Occipital lobe (tissue), 1 donor: ENCODE measurements at regions not wholly inside any gene's neighbourhood (a gene's known extent, or its start where the extent isn't known, plus 50 kb on each side); places are given as distances from the start of the nearest gene placed in this dataset.

Experiments
- DNase-seq: peaks from one replicate; lab custom pipeline; 2025; lab: John Stamatoyannopoulos, UW

DNA sequence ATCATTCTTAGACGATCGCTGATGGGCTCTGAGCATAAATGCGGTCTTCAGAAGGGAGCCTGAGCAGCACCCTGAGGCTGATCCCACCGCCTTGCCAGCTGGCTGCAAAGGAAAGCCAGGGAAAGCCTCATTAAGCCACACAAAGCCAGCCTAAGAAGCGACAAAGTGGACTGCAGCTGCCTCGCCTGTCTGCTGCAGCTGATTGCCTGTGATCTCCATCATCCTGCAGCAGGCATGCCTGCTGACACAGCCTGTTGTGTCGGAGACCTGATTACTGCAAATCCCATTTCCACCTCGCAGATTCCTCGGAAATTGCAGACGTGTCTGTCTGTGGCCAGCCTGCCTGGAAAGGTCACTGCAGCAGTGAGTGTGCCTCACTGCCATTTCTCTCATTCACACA is 1087.0 kb upstream of the AUTS2 start:
- DNase-seq = no peak

DNA sequence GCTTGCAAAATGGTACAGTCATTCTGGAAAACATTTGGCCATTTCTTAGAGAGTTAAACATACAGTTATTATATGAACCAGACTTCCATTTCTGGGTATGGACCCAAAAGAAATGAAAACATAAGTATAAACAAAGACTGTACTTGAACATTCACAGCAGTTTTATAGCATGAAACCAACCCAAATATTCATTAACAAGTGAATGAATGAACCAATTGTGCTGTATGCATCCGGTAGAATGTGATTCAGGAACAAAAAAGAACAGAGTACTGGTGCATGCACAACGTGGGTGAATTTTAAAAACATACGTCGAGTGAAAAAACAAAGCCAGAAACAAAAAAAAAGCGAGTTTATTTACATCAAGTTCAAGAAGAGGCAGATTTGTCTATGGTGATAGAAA is 1085.8 kb upstream of the AUTS2 start:
- no peak for DNase-seq

DNA sequence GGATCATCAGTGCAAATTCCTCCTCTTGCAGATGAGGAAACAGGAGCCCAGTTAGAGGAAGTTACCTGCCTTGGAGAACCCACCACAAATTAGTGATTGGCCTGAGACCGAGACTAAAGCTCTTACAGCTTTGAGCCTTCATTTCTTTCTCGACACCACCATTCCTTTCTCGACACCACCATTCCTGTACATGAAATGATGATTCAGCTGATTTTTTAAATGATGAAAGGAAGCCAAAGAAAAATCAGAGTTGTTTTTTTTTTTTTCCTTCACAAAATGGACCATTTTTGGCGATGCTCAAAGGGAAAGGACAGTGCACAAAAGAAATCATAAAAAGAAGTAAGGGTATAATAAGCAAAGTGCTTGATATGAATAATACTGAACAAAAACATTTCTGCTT is 1080.2 kb upstream of the AUTS2 start:
- no peak for DNase-seq

DNA sequence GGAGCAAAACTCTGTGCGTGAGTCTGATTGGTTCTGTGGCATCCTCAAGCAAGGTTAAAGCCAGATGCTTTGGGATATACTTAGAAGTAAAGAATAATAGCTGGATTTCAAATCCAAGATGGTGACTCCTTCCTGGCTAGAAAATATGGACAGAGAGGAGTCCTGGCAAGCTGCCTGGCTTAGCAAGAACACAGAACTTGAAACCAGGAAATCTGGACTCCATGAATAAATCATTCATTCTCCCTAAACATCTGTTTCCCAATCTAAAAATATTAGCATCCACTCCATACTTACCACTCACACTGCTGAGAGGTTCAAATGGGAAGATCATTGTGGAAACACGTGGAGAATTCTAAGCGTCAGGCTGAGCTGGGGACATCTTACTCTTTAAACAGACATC is 1074.1 kb upstream of the AUTS2 start:
- DNase-seq = no peak

DNA sequence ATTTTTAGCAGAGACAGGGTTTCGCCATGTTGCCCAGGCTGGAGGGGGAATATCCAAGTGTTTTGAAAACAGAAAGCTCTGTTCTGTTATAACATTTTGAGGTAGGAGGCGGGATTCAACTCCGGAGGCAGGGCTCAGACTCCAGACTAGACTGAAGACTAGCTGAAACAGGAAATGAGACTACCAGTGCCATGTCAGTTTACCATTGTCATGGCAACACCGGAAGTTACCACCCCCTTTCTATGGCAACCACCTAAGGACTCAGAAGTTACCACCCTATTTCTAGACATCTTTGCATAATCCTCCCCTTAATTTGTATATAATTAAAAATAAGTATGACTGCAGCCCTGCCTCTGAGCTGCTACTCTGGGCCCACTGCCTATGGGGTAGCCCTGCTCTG is 1069.1 kb upstream of the AUTS2 start:
- DNase-seq = no peak

DNA sequence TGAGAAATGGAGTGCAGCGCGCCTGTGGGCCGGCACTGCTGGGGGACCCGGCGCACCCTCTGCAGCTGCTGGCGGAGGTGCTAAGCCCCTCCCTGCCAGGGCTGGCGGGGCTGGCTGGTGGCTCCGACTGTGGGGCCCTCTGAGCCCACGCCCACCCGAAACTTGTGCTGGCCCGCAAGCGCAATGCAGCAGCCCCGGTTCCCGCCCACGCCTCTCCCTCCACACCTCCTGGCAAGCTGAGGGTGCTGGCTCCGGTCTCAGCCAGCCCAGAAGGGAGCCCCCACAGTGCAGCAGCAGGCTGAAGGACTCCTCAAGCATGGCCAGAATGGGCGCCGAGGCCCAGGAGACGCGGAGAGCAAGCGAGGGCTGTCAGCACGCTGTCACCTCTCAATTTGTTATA is 1063.0 kb upstream of the AUTS2 start:
- DNase-seq = no peak

DNA sequence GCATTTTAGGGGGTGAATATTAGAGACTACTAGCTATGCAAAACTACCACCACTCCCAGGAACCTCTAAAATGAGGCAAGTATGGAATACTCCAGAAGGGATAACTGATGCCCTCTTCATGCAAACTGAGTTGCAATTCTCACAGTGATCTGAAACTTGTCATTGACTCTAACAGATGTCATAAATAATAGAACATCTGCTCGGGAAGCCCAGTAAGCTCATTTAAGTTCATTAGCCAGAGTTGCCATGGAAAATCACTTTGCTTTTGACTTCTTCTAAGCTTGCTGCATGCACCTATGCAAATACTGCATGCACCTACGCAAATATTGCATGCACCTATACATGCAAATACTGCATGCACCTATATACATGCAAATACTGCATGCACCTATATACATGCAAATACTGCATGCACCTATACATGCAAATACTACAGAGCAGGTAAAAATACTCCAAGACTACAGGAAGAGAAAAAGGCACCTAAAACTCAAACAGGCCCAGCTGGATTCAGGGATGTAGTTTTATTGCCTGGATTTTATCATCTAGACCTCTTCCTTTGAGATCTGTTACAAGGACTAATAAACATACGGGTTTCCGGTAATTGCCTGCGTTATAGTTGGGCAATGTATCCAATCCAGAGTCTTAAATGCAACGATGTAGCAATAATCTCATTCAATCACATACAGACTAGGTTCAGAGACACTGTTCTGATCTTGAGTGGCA is 1061.1 kb upstream of the AUTS2 start:
- no peak for DNase-seq

DNA sequence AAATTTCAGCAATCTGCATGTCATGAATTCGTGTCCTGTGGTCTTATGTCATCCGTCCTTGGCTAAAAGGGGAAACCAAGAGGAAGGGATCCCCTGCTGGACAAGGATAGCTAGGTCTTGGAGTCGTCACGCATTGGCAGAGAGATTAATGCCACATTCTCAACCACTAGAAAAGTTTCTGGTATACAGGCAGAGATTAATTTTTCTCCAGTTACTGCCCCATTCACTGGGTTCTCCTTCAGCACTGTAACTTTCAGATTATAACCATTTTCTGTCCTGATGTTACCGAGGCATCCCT is 1060.6 kb upstream of the AUTS2 start:
- DNase-seq = no peak

DNA sequence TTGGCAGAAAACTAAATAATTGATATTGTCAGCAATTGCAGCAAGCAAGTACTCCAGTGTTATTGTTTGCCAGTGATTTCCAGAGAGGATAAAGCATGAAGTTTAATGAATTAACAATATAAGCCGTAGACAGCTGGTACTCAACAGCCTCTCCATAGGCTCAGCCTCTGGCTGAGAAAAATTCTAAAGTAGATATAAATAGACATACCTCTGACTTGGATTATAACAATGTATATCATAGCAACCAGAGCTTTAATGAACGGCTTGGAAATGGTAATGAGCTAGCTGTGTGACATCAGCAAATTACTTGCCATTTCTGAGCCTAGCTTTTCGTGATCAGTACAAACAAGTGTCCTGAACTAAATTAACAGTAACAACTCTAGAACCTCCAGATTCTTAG is 1055.4 kb upstream of the AUTS2 start:
- no peak for DNase-seq

DNA sequence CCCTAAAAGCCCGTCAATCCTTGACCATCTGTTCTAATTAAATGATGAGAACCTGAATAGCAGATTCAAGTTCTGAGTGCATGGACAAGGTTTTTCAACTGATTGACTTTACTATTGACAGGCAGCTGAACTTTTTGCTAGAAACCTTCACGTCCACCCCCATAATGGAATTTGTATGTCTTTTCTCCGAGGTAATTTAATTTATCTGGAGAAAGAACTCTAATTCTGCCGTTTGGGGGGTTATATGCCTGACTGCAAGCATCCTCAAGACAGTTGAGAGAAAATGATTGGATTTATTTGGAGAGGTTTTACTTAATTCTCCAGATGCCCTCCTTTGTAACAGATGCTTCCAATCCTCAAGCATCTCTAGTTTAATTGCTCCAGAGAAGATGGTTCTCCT is 1053.4 kb upstream of the AUTS2 start:
- DNase-seq = no peak

DNA sequence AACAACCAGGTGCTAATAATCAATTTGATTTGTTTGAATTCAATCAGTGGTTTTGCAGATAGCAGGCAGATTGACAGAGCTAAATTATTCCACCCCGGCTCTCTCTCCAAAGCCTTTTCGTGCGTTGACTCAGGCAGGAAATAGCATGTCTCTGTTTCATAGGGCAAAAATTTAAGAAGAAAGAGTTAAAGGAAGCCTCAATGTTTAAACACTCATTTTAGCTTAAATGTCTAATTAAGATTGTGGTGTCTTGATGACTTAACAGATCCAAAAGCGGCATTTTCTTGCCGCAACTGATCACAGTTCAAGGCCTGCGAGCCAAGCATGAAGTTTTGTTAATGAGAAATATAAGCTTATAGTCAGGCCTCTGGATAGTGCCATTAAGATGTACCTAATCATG is 1051.1 kb upstream of the AUTS2 start:
- no peak for DNase-seq

DNA sequence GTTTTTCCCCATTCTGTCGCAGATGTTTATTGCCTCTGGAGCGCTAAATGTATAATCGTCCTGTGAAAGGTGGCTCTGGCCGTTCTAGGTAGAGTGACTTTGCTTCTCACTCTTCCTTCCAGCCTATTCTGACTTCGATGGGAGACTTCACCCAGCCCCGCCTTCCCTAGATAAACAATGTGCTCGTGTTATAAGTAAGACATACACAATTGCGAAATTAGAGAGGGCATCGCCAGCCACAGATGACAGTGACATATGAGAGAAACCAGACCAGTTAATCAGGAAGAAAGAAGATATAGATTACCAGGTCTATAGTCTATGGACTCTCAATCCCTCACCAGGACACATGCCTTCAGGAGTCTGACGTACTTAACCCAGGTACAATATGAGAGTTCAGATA is 1050.5 kb upstream of the AUTS2 start:
- no peak for DNase-seq

DNA sequence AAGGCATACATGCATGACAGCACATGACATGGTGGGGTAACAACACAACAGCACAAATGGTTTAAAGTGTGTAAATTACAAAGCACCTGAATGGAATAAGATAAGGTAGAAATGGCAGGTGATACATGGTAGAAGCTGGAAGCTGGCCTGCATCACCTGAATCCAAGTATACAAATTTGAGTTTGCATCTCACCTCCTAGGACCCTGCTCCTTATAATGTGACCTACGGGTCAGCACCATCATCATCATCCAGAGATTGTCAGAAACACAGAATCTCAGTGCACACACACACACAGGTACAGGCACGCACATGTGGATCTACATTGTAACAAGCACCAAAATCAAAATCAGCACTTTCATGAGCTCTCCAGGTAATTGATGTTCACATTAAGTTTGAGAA is 1048.2 kb upstream of the AUTS2 start:
- DNase-seq = no peak

DNA sequence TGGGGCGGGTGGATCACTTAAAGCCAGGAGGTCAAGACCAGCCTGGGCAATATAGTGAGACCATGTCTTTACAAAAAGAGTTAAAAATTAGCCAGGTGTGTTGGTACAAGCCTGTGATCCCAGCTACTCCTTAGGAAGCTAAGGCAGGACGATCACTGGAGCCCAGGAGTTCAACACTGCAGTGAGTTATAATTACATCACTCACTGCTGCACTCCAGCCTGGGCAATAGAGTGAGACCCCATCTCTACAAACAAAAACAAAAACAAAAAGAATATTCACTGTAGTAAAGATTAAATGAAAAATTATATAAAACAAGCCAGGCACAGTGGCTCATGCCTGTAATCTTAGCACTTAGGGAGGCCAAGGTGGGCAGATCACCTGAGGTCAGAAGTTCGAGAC is 1047.6 kb upstream of the AUTS2 start:
- DNase-seq = no peak

DNA sequence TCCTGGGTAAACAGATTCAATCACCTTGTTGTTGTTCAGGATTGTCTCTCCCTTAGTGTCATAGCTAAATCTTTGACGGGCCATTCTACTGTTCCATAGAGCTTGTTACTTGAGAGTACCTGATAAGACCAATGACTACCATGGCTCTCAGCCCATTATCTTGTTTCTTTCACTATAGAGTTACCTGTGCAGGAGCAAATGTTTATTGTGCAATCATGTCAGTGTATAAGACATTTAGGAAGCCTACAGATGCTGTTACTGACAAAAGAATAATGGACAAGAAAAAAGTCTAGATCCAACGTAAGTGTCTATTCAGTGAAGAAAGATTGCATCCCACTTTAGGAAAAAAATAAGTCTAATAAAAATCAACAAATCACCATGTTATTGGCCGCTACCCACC is 1041.7 kb upstream of the AUTS2 start:
- DNase-seq = no peak

DNA sequence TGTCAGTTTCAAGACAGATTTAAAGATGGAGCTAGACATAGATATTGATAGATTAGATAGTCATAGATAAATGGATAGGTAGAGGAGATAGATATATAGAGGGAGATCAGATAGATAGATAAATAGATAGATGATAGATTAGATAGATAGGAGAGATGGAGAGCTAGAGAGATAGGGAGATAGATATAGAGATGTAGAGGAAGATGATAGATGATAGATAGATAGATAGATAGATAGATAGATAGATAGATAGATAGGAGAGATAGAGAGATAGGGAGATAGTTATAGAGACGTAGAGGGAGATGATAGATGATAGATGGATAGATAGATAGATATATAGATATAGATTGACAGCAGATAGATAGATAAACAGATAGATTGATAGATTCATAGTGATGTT is 1038.8 kb upstream of the AUTS2 start:
- no peak for DNase-seq

DNA sequence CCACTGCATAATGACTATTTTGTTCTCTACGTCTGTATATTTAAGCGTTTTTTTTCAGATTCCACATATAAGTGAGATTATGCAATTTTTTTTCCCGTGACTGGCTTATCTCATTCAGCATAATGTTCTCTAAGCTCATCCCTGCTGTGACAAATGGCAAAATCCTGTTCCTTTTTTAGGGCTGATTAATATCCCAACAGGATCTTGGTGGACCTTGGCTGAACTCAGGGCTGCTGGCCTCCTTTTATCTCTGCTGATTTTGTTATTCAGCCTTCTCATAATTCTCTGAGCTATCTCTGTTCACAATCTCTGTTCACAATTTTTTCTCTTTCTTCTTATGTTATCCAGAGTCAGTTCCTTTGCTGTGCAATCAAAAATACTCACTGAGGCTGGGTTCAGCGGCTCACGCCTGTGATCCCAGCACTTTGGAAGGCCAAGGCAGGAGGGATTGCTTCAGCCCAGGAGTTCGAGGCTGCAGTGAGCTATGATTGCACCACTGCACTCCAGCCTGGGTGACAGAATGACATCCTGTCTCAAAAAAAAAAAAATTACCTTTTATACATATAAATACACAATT is 1035.9 kb upstream of the AUTS2 start:
- DNase-seq = no peak

DNA sequence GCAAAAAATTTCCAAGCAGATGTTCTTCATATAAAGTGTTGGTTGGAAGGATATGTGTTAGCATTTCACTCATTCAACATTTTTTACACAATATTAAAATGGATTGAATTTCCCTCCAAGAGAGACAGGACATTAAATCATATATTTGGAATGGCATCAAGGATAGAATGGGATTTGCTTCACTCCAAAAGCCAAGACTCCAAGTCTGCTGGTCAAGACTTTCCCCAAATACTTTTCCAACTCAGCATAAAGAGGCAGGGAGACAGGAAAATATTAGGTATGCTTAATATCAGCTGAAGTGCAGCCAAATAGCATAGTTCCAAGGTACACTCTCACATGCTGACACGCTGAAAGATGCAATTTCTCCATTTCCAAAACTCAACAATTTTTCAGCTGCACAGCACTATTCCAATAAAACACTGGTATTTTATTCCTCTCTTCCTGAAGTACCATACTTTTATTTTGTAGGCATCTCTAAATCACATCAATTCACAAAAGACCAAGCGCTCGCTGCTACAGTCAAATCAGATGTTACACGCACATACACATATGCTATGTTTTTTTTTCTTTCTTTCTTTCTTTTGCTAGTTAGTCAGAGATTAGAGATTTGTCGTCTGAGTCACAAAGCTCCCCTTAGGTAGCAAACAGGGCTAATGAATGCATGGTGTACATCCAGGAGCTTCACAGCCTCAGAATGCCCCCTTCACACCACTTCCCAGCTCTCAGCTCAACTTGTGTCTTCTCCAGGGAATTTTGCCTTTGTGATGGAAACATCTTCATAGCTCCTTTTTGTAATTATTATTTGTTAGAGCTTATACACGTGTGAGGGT is 1033.8 kb upstream of the AUTS2 start:
- no peak for DNase-seq

DNA sequence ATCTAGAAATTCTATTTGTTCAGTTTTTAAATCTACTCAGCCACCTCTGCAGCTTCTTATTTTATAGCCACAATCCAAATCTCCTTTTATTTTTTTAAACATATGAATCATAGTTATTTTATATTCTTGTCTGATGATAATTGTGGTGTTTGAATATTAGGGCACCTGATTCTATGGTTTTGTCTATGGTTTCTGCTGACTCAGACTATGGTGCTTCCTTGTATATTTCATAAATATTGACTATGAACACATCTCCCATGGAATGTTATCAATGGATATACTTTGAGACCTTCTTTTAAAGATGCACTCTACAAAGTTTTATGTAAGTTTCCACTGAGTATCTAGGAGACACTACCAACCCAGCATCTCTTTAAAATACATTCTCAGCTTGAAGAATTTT is 1027.0 kb upstream of the AUTS2 start:
- DNase-seq = no peak

DNA sequence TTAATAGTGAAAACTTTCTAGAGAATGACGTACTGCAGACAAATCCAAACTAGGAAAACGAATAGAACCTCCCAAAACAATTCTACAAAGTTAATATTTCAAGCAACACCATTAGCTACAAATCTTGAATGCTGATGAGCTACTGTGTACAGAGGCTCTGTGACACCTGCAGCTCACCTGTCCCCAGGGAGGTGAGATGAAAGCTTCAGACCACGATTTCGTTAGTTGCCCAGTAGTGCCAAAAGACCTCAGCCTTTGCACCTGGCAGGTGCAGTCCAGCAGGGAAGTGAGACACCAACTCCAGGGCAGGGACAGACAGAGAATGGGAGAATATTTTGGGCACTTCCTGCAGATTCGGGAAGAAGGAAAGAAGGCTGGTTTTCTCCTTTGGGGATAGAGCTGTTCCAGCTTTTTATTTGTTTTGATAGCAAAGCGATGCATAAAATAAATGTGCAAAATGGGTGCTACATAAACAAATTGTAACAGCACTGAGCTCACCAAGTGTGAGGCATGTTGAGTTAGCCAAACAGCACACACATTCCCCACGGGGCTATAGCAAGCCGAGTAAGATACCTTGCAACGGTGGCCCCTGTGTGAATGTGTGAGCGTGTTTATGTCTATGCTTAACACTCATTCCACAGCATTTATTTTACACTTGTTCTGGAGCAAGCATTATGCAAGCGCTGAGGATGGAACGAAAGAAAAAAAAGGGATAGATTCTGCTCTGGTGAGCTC is 1024.8 kb upstream of the AUTS2 start:
- no peak for DNase-seq

DNA sequence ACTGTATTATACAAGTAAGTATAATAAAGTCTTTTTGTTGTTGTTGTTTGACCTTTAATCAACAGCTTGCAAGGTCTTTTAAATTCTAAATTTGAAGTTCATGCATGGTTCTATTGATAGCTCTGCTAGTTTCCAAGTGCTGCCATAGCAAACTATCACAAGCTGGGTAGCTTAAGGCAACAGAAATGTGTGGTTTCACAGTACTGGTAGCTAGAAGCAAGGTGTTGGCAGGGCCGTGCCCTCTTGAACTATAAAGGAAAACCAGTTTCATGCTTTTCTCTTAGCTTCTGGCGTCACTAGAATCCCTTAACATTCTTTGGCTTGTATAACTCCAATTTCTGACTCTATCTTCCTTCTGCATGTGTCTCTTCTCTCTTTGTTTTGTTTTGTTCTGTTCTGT is 1021.9 kb upstream of the AUTS2 start:
- DNase-seq = no peak

DNA sequence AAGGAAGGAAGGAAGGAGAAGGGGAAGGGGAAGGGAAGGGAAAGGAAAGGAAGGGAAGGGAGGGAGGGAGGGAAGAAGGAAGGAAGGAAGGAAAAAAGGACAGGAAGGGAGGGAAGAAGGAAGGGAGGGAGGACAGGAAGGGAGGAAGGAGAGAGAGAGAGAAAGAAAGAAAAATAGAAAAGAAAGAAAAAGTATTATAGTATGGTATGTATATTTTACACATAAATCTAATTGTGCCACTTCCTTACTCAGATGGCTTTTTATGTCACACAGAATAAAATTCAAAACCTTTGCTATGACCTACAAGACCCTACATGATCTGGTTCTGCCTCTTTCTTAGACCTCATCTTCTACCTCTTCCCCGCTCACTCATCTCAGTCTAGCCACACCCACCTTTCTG is 1016.9 kb upstream of the AUTS2 start:
- no peak for DNase-seq

DNA sequence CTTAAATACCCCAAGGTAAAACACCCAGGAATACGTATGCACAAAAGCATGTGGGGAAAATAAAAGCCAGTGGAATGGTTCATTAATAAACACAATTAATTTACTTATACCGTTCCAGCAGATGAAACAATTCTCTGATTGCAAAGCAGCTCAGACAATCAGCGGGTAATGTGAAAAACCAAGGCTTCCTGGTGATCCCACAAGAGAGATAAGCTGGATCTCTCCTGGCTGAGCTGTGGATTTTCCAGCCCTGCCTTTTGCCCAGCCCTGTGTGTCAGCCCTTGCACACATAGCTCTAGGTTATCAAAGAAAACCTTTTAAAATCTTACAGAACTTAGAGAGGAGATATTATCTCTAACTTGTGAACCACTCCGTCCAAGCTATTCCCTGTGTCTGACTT is 1010.7 kb upstream of the AUTS2 start:
- DNase-seq = no peak
